ENCODE measurements at regions not wholly inside any gene's neighbourhood (a gene's known extent, or its start where the extent isn't known, plus 50 kb on each side); places are given as distances from the start of the nearest gene placed in this dataset.

DNA sequence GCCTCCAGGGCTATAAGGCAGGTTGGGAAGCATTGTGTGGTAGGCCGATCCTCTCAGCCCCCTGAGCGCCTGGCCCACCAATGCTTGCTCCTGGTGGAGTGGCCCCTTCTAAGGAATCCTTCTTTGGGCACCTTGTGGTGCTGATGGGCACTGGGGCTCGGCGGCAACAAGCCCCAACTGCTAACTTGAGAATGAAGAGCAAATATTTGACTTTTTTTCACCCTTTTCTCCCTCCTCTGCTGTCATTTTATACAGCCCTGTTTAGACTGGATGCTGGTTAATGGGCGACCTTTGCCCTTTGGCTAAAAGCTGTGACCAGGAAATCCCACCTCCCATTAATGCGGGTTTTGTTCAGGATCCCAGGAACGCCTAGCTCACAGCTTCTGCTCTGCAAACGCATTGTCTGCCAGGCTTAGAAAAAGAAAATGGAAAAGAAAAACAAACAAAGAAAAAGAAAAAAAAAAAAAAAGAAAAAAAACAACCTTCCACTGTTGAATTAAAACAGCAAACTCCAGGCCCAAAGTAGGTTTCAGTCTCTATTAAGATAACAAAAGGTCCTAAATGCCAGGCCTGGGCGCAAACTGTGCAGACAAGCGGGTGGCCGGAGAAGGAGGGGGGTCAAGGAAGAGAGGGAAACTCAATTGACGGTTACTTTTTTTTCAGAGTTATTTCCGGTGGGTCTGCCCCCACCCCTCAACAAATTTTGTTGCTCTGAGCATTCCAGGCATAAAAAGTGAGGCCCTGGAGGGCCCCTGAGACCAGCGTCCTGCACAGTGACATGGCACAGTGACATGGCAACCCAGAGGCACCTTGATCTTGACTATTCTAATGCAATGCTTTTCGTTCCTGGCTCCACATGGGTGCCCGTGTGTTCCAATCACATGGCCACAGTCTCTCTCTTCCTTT is 301.4 kb downstream of the MAF start:
- TF ChIP-seq CTCF (IDR thresholded peaks at IDR 0.05; ENCODE audit: low read length) (no peak), EZH2 (IDR thresholded peaks at IDR 0.05; ENCODE audit: borderline replicate concordance, low read length) (no peak)
